ENCODE measurements at regions not wholly inside any gene's neighbourhood (a gene's known extent, or its start where the extent isn't known, plus 50 kb on each side); places are given as distances from the start of the nearest gene placed in this dataset.

- no peak overlapping the region for H3K4me3 ChIP-seq
- DNase-seq (no peak), ATAC-seq (no peak)
- TF ChIP-seq CTCF (IDR thresholded peaks at IDR 0.05), result no peak
- H3K27ac ChIP-seq, result no peak overlapping the region
- H3K27me3 ChIP-seq, result peaks cover 0 to 7% of the 10 kb centered on the region in 2 donors
- no peaks in the 10 kb centered on the region for H3K36me3 ChIP-seq
- no peaks in the 10 kb centered on the region for H3K9me3 ChIP-seq
- H3K4me1 ChIP-seq, result peaks cover 11 to 16% of the 10 kb centered on the region in 2 donors
- intact Hi-C loops (cut with DNase I), result loop anchor here (5.0 to 10.0 kb wide), 2 partner anchors 289 to 562 kb away; no protein-coding TSS in a partner anchor
These were observed 63.4 kb upstream of the SYPL1 start for GRCh38 chr7:106175507-106175906.

- ATAC-seq, result no peak
- peaks cover 0 to 11% of the 10 kb centered on the region in 2 donors for H3K4me1 ChIP-seq
- no peaks in the 10 kb centered on the region for H3K36me3 ChIP-seq
- no peaks in the 10 kb centered on the region for H3K9me3 ChIP-seq
- no peak overlapping the region for H3K27ac ChIP-seq
- DNase-seq, result no peak
- no peaks in the 10 kb centered on the region for H3K27me3 ChIP-seq
- intact Hi-C loops (cut with DNase I), result loop anchor here in 1 of 2 donors (10.0 kb wide), 1 partner anchor 294 kb away; no protein-coding TSS in a partner anchor
- TF ChIP-seq CTCF (IDR thresholded peaks at IDR 0.05), result no peak
- no peak overlapping the region for H3K4me3 ChIP-seq
These were observed 58.5 kb upstream of the SYPL1 start for GRCh38 chr7:106170651-106171050.

- H3K27me3 ChIP-seq, result no peaks in the 10 kb centered on the region
- intact Hi-C loops (cut with DNase I), result loop anchor here in 1 of 2 donors (10.0 kb wide), 1 partner anchor 295 kb away; no protein-coding TSS in a partner anchor
- H3K4me1 ChIP-seq, result peaks cover 0 to 11% of the 10 kb centered on the region in 2 donors
- ATAC-seq, result no peak
- H3K4me3 ChIP-seq, result no peak overlapping the region
- no peak overlapping the region for H3K27ac ChIP-seq
- DNase-seq, result no peak
- H3K9me3 ChIP-seq, result no peaks in the 10 kb centered on the region
- TF ChIP-seq CTCF (IDR thresholded peaks at IDR 0.05), result no peak
- H3K36me3 ChIP-seq, result no peaks in the 10 kb centered on the region
These were observed 57.9 kb upstream of the SYPL1 start for GRCh38 chr7:106169821-106170610.

GRCh38 chr7:106167439-106168136 is 55.5 kb upstream of the SYPL1 start:
- peak; percentile 51 for ATAC-seq
- H3K27me3 ChIP-seq, result no peaks in the 10 kb centered on the region
- H3K4me1 ChIP-seq, result peaks cover 0 to 11% of the 10 kb centered on the region in 2 donors
- TF ChIP-seq CTCF (IDR thresholded peaks at IDR 0.05), result no peak
- no peak overlapping the region for H3K27ac ChIP-seq
- no peak overlapping the region for H3K4me3 ChIP-seq
- DNase-seq, result no peak
- intact Hi-C loops (cut with DNase I), result no loop called here
- no peaks in the 10 kb centered on the region for H3K36me3 ChIP-seq
- H3K9me3 ChIP-seq, result peaks cover 0 to 12% of the 10 kb centered on the region in 2 donors
